ENCODE measurements at regions not wholly inside any gene's neighbourhood (a gene's known extent, or its start where the extent isn't known, plus 50 kb on each side); places are given as distances from the start of the nearest gene placed in this dataset.

DNA sequence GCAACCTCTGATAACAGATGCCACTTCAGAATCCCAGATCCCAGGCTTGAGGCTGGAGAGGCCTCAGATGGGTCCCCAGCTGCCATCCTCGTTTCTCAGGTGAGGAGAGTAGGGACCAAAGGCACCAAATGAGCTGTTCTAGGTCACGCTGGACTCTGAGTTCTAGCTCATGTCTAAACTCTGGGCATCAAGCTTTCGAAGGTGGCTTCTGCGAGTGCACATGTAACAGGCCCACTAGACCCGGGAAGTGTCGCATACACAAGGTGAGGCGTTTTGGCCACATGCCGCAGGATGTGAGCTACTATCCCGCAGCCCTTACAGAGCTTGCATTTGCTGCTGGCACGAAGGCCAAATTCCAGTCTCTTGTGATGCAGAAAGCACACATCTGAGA, 355.1 kb upstream of the SHH start:
- no peaks in the 10 kb centered on the region for H3K9me3 ChIP-seq
- H3K27me3 ChIP-seq = no peaks in the 10 kb centered on the region
- no peak for ATAC-seq (ENCODE audit: low FRiP score in 2 of 2)
- H3K36me3 ChIP-seq = no peaks in the 10 kb centered on the region
- TF ChIP-seq, protein P1, sequence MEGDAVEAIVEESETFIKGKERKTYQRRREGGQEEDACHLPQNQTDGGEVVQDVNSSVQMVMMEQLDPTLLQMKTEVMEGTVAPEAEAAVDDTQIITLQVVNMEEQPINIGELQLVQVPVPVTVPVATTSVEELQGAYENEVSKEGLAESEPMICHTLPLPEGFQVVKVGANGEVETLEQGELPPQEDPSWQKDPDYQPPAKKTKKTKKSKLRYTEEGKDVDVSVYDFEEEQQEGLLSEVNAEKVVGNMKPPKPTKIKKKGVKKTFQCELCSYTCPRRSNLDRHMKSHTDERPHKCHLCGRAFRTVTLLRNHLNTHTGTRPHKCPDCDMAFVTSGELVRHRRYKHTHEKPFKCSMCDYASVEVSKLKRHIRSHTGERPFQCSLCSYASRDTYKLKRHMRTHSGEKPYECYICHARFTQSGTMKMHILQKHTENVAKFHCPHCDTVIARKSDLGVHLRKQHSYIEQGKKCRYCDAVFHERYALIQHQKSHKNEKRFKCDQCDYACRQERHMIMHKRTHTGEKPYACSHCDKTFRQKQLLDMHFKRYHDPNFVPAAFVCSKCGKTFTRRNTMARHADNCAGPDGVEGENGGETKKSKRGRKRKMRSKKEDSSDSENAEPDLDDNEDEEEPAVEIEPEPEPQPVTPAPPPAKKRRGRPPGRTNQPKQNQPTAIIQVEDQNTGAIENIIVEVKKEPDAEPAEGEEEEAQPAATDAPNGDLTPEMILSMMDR (IDR thresholded peaks at IDR 0.05) = no peak
- TF ChIP-seq POLR2A (IDR thresholded peaks at IDR 0.05) (no peak), POLR2AphosphoS5 (IDR thresholded peaks at IDR 0.05) (no peak), EP300 (IDR thresholded peaks at IDR 0.05) (no peak)
- H3K4me3 ChIP-seq = no peak overlapping the region
- DNase-seq = no peak
- 87 to 100% methylated on average over 3 to 10 of the region's 10 CpGs for WGBS, 2 donors
- H3K27ac ChIP-seq = no peak overlapping the region
- no peaks in the 10 kb centered on the region for H3K4me1 ChIP-seq

DNA sequence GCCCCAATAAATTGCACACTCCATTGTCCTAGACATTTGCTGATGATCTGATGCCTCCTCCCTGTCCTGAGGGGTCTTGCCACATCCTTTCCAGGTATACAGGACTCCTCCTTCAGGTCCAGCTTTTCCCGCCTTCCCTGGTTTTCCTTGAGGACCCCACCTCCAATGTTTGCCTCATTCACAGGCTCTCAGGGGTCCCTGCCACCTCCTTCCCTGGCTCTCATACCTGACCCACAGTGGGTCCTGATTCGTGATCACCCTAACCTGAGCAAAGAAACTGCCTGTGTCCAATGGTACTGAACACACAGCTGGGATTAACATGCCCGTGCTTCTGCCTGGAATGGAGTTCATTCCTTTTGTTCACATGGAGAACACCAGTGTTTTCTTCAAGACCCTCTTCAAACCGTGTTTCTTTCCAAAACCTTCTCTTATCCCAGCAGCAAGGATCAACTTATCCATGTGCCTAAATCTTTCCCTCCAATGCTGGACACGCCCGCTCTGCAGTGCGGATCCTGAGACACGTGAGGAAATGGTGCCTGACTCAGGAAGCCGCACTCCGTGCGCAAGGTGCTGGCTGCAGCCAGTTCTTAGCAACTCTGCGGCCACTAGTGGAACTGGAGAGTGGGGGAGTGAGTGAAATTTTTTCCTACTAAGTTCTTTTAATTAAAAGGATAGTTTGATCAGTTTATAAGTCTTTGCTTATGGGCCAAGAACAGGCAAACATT, 354.6 kb upstream of the SHH start:
- WGBS, 2 donors = 88 to 89% methylated on average over 12 of the region's 12 CpGs
- H3K4me1 ChIP-seq = no peaks in the 10 kb centered on the region
- no peak for TF ChIP-seq EP300 (IDR thresholded peaks at IDR 0.05)
- no peak for TF ChIP-seq POLR2AphosphoS5 (IDR thresholded peaks at IDR 0.05)
- no peak for TF ChIP-seq POLR2A (IDR thresholded peaks at IDR 0.05)
- TF ChIP-seq, protein P1 (IDR thresholded peaks at IDR 0.05) = no peak

DNA sequence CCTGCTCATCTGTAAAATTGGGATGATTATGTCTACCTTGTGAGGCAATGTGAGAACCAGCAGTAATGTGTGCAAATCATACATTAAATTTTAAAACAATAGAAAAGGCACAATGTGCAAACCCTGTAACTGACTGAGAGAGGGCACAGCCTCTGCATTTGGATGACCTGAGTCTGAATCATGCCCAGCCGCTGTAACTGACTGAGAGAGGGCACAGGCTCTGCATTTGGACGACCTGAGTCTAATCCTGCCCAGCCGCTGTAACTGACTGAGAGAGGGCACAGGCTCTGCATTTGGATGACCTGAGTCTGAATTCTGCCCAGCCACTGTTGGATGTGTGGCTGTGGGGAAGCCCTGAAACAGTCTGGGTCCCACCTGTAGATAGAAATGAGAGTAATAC, 351.5 kb upstream of the SHH start:
- H3K4me1 ChIP-seq = no peaks in the 10 kb centered on the region
- H3K27ac ChIP-seq = no peak overlapping the region
- TF ChIP-seq EP300 (IDR thresholded peaks at IDR 0.05) (no peak), POLR2AphosphoS5 (IDR thresholded peaks at IDR 0.05) (no peak), POLR2A (IDR thresholded peaks at IDR 0.05) (no peak)
- TF ChIP-seq, protein P1 (IDR thresholded peaks at IDR 0.05) = no peak
- no peaks in the 10 kb centered on the region for H3K9me3 ChIP-seq
- WGBS, 2 donors = 86 to 87% methylated on average over 3 of the region's 3 CpGs
- ATAC-seq (ENCODE audit: low FRiP score in 2 of 2) (no peak), DNase-seq (no peak)
- H3K27me3 ChIP-seq = no peaks in the 10 kb centered on the region
- H3K36me3 ChIP-seq = no peaks in the 10 kb centered on the region
- no peak overlapping the region for H3K4me3 ChIP-seq

More for the DNA sequence above, 354.6 kb upstream of the SHH start:
- no peaks in the 10 kb centered on the region for H3K27me3 ChIP-seq
- ATAC-seq (ENCODE audit: low FRiP score in 2 of 2) = no peak
- no peak for DNase-seq
- no peaks in the 10 kb centered on the region for H3K9me3 ChIP-seq
- no peak overlapping the region for H3K27ac ChIP-seq
- no peaks in the 10 kb centered on the region for H3K36me3 ChIP-seq
- no peak overlapping the region for H3K4me3 ChIP-seq

DNA sequence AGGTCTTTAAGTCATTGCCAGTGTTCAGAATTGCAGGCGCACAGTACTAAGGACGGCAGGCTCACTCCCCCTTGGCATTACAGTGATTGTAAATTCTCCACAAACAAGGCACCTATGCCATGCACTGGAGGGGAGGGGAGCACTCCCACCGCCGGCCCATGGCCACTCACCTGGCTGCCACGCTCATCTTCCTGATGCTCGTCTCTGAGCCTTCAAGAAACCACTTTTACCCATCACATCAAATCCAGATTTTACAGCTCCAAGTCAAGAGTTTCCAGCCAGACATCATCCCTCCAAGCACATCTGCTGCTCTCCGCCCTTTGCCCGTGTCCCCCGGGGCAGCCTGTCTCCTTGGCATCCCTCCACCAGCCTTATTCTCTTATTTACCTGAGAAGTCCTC, 350.2 kb upstream of the SHH start:
- no peak overlapping the region for H3K27ac ChIP-seq
- no peaks in the 10 kb centered on the region for H3K4me1 ChIP-seq
- H3K36me3 ChIP-seq = no peaks in the 10 kb centered on the region
- TF ChIP-seq POLR2A (IDR thresholded peaks at IDR 0.05) = no peak
- TF ChIP-seq, protein P1 (IDR thresholded peaks at IDR 0.05) = no peak
- no peak for TF ChIP-seq EP300 (IDR thresholded peaks at IDR 0.05)
- TF ChIP-seq POLR2AphosphoS5 (IDR thresholded peaks at IDR 0.05) = no peak
- H3K9me3 ChIP-seq = no peaks in the 10 kb centered on the region
- H3K4me3 ChIP-seq = no peak overlapping the region
- H3K27me3 ChIP-seq = no peaks in the 10 kb centered on the region
- WGBS, 2 donors = 83 to 85% methylated on average over 9 of the region's 9 CpGs
- DNase-seq (peak in 1 of 2 donors; percentile 33), ATAC-seq (ENCODE audit: low FRiP score in 2 of 2) (no peak)

DNA sequence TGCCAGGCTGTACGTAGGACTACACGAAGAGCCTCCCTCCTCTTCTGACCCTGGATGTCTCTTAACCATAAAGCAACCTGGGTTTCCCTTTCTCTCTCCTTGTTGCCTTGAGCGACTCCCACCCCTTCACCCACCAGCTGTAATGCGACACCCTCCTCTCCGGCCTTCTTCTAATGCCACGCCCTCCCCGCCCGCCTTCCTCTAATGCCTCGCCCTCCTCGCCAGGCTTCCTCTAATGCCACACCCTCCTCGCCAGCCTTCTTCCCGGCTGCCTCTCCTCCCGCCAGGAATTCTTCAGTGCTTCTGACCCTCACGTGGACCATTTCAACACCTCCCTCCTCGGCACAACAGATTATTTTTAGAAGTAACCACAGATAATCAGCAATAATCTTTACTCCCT, 348.5 kb upstream of the SHH start:
- H3K36me3 ChIP-seq = no peaks in the 10 kb centered on the region
- peak in 1 of 2 donors; percentile 71 for DNase-seq
- no peaks in the 10 kb centered on the region for H3K4me1 ChIP-seq
- no peak overlapping the region for H3K4me3 ChIP-seq
- ATAC-seq (ENCODE audit: low FRiP score in 2 of 2) = no peak
- no peaks in the 10 kb centered on the region for H3K9me3 ChIP-seq
- H3K27ac ChIP-seq = no peak overlapping the region
- WGBS, 2 donors = 31 to 35% methylated on average over 15 of the region's 15 CpGs
- no peaks in the 10 kb centered on the region for H3K27me3 ChIP-seq
- TF ChIP-seq, protein P1 (IDR thresholded peaks at IDR 0.05) = no peak
- no peak for TF ChIP-seq EP300 (IDR thresholded peaks at IDR 0.05)
- TF ChIP-seq POLR2A (IDR thresholded peaks at IDR 0.05) = no peak
- TF ChIP-seq POLR2AphosphoS5 (IDR thresholded peaks at IDR 0.05) = no peak

All from upper lobe of left lung (tissue), 6 donors.